Stimulated activated CD4-positive, alpha-beta T cell treated with anti-CD3 and anti-CD28 coated beads, Interleukin-15, amount 100 ng/mL, for 48 hours (primary cell): ENCODE measurements at regions not wholly inside any gene's neighbourhood (a gene's known extent, or its start where the extent isn't known, plus 50 kb on each side); places are given as distances from the start of the nearest gene placed in this dataset.

Experiments
- DNase-seq, 2 donors: peaks; one replicate each; pipeline ENCODE4 v3.0.0-alpha.2; 2020; ENCODE audit warnings: low read depth in 2 of 2

DNA sequence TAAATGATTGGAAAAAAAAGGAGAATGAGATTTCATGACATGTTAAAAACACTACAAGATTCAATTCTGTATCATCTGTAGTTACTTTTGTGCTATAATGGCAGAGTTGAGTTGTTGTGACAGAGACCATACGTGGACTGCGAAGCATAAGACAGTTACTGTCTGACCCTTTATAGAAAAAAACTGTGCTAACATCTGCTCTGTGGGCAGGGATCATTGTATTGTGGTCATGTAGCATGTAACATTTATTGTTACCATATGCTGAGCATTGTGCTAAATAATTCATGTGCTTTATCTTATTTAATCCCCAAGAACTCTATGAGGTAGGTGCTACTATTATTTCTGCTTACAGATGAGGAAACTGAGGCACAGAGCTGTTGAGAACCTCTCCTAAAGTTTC is 147.3 kb upstream of the HMHB1 start:
- DNase-seq, result no peak

GRCh38 chr5:143663872-143664271 is 148.1 kb upstream of the HMHB1 start:
- DNase-seq, result no peak

GRCh38 chr5:143662020-143662419 is 149.9 kb upstream of the HMHB1 start:
- no peak for DNase-seq

GRCh38 chr5:143660625-143661024 is 151.3 kb upstream of the HMHB1 start:
- DNase-seq, result no peak

DNA sequence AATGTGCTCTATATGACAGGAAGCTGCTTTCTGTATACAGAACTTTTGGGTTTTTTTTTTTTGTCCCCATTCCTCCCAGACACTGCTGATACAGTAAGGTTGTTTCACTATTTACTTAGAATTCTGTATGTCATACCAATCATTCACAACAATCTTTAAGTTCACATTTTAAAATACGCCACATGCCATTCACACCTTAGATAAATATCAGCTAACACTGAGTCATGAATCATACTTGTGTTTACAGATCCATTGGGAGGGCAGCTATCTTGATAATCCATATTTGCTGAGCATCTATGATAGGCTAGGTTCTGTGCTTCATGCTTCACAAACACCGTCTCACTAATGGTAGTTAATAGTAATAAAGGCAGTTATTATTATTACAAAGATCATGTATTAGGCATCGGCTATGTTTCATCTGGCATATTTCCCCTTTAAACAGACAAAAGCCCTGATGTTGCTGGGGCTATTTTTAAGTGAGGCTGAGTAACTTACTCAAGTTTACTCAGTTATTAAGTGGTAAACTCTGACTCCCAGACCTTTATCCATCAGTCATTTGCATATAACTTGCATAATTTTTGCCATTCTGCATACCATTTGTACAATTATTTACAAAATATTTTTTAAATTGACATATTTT is 152.2 kb upstream of the HMHB1 start:
- DNase-seq, result no peak

DNA sequence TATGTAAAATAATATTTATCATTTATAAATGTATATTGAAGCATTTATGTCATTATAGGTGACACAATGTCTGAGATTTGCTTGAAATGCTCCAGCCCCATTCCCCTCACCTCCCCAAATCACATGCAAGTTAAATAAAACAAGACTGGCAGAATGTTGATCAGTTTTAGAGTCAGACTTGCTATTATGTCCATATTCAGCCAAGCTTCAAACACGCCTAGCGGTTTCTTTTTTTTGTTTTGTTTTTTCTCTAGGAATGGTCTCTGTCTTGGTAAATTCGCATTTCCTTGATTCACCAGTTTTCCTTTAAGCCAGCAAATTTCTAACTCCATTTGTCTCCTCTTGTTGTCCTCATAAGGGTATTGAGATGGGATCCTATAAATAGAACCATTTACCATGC is 153.0 kb upstream of the HMHB1 start:
- DNase-seq, result no peak

DNA sequence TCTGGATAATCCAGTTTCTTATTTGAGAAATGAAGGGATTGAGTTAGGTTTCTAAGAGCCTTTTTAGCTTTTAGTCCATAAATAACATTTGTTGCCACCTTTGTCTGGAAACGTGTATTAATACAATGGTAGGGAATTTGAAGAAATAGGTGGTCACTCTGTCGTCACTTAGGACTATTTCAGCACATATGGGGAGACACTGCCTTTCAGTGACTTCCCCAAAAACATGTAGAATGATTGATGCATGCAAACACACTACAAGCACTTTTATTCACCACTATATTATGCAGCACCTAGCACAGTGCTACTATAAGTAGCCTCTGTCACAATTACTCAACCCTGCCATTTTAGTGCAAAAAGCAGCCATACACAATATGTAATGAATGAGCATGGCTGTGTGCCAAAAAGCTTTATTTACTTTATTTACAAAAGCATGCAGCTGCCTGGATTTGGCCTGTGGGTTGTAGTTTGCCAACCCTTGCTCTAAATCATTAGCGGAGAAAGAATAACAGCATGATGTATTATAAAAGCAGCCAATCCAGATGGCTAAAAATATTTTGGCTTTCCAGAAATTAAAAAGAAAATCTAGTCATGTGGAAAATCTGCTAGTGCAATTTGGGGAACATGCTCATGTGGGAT is 154.2 kb upstream of the HMHB1 start:
- no peak for DNase-seq

- DNase-seq, result no peak
Measured at GRCh38 chr5:143653766-143654282, 158.1 kb upstream of the HMHB1 start.

- DNase-seq, result no peak
Measured at GRCh38 chr5:143653256-143653655, 158.7 kb upstream of the HMHB1 start.

DNA sequence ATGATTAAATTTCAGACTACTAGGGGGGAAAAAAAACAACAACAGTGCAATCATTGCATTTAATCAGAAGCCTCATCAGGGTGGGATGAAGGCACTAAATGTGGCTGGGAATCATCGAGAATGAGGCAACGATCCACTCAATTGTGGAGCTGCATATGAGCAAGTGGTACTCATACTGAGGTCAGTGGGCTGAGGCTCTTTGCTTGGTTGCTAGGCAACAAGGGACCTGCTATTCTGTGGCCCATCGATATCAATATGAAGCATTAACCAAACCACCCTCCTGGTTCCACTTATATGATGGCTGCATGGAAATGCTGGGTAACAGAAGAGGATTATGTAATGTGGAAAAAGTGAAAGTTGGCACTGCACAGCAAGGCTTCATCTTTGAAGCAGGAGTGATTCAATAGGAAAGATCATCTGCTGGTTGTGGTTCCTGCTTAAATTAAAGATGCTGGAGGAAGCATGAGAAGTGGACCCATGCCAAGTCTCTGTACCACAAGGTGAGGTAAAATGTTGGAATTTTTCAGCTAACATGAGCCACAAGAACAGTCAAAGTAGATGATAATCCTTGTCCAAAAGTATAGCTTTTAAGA is 159.8 kb upstream of the HMHB1 start:
- DNase-seq, result no peak

GRCh38 chr5:143649937-143650621 is 161.9 kb upstream of the HMHB1 start:
- DNase-seq, result no peak

DNA sequence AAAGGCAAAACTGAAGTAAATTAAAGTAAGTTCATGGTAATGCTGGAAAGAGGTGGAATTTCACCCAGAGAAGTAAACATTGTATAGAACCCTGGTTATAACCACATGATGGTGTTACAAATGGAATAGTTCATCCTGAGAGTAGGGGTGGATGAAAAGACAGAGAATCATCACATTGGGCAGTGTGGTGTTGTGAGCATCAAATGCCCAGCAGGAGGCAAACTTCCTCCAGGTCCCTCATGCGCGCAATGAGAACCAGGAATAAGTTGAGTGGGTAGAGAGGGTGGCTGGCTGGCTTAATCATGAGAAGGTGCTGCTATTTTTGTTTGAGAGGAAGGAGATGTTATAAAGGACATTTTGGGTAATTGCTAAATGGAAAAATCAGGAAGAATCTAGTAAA is 163.3 kb upstream of the HMHB1 start:
- DNase-seq, result no peak

DNA sequence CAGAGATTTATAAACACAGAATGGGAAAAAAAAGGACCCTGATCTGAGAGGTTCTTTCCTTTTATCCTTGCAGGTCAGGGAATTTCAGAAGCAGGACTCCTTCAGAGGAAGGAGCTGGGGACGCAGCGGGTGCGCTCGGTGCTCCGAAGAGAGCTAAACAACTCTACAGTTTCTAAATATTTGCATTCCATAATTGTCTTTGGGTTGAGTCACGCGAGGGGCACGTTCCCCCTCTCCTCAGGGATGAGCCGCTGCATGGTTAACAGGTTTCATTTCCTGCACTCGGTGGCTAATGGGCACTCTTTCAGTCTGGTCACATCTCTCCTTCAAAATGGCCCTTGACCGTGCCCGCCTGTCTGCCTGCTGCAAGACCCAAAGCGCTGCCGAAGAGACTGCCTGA is 165.0 kb upstream of the HMHB1 start:
- no peak for DNase-seq

GRCh38 chr5:143645356-143645755 is 166.6 kb upstream of the HMHB1 start:
- no peak for DNase-seq

DNA sequence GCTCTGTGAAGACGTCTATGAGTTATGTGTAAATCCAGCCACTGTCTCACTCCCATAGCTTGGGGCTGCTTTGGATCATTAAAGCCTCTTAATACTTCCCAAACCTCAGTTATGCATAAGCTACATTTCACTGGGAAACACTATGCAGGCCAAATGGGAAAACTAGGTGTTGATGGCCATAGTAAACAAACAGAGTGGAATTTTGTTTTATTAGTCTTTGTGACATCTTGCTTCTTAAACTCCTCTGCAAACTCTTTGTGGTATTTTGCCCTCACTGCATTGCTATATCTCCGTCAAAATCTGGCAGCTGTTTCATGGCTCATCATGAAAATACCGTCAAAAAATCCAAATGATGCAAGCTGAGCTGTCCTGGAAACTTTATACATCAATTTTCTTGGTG is 167.2 kb upstream of the HMHB1 start:
- no peak for DNase-seq

DNA sequence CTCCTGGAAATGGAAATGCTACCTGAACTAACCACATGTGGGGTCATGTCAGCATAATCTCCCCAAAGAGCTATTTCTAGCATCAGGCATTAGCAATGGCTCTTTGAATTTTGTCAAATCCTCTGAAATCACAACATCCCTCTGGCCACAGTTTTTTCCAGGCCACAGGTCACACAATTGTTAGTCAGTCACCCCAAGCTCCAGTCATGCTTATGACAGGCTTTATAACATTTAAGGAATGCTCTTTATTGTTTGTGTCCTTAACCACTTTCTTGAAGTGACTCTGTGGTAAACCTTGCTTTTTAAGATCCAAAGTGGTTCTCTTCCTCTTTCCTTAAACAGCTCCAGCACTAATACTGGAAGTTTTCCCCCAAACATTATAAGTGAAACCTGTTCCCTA is 169.2 kb upstream of the HMHB1 start:
- no peak for DNase-seq

GRCh38 chr5:143641549-143642355 is 170.2 kb upstream of the HMHB1 start:
- no peak for DNase-seq

DNA sequence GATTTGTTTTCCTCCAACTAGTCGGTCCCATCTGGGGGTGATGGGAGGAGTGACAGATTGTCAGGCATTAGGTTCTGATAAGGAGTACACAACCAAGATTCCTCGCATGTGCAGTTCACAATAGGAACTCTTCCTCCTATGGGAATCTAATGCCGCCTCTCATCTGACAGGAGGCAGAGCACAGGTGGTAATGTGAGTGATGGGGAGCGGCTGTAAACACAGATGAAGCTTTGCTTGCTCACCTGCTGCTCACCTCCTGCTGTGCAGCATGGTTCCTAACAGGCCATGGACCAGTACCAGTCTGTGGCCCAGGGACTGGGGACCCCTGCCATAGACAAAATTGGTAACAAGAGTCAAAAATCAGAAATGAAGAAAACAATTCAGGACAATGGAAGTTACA is 173.3 kb upstream of the HMHB1 start:
- DNase-seq, result no peak

DNA sequence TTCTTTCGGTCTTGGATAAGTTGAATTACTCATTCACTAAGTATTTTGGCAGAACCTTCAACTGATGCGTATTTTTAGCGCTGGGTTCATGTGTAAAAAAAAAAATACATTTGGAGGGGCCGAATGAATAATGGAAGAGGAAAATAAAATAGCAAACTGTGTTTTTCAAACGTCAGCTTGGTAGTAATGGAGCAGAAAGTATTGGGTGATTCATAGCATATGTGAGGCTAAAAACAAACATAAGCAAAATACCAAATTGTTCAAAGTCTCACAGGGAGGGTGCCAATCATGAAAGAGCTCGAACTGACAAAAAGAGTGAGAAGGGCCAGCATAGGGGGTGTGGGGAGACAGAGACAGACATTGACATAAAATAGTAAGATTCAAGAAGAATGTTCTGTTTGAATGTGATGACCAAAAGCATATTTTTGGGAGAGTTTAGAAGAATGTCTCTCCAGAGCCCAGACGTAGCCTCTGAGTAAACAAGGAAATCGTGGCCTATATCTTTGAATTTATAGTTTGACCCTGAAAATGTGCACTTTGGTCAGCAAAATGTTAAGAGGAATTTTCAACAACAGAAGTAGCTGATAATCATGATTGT is 174.9 kb upstream of the HMHB1 start:
- DNase-seq, result no peak

DNA sequence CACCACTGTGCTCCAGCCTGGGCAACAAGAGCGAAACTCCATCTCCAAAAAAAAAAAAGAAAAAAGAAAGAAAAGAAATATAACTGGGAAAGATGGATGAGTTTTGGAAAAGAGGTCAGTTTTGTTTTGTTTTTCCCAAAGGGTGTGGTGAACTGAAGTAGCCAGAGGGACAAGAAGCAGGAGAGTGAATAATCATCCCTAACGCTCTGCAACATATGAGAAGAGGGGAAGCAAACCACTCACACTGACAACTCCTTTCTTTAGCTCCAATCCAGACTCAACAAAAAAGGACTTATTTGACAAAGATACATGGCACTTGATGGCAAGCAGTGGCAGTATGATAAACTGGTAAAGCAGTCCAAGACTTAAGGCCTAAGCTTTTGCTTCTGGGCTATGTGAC is 176.1 kb upstream of the HMHB1 start:
- no peak for DNase-seq

- no peak for DNase-seq
Measured at GRCh38 chr5:143635146-143635752, 176.7 kb upstream of the HMHB1 start.
